ENCODE measurements at regions not wholly inside any gene's neighbourhood (a gene's known extent, or its start where the extent isn't known, plus 50 kb on each side); places are given as distances from the start of the nearest gene placed in this dataset.

GRCh38 chr21:14874379-14874778, 190.4 kb downstream of the NRIP1 start:
- H4K20me1 ChIP-seq (ENCODE audit: low read depth) = no peaks in the 10 kb centered on the region
- peaks cover 49% of the 10 kb centered on the region for H3K4me1 Mint-ChIP-seq
- no peak overlapping the region for H3K9ac ChIP-seq
- H3K27me3 ChIP-seq = no peaks in the 10 kb centered on the region
- TF ChIP-seq CTCF (IDR thresholded peaks at IDR 0.05) = no peak
- no peak for TF ChIP-seq EZH2 (IDR thresholded peaks at IDR 0.05)
- no peak for TF ChIP-seq EZH2phosphoT487 (IDR thresholded peaks at IDR 0.05)
- no peaks in the 10 kb centered on the region for H3F3A ChIP-seq (ENCODE audit: low read depth)
- no peaks in the 10 kb centered on the region for H3K79me2 ChIP-seq (ENCODE audit: low read depth)
- no peak for DNase-seq (ENCODE audit: low spot score)
- no peak overlapping the region for H3K27ac ChIP-seq
- H3K4me2 ChIP-seq = no peak overlapping the region
- no peaks in the 10 kb centered on the region for H3K36me3 ChIP-seq
- peaks cover under 1% of the 10 kb centered on the region for H3K9me3 Mint-ChIP-seq
- H3K4me3 Mint-ChIP-seq = no peak overlapping the region
- H3K4me1 ChIP-seq = peaks cover 14% of the 10 kb centered on the region
- H3K4me3 ChIP-seq = no peak overlapping the region
- no peaks in the 10 kb centered on the region for H3K27me3 Mint-ChIP-seq (ENCODE audit: insufficient read depth, low read depth)
- no peak overlapping the region for H3K27ac Mint-ChIP-seq
- H2AFZ ChIP-seq (replicated peaks) = no peak overlapping the region
- no peaks in the 10 kb centered on the region for H3K36me3 Mint-ChIP-seq
- H3K9me3 ChIP-seq (ENCODE audit: low read depth) = no peaks in the 10 kb centered on the region

GRCh38 chr21:14871861-14872260, 192.9 kb downstream of the NRIP1 start:
- no peak overlapping the region for H2AFZ ChIP-seq (replicated peaks)
- H3K27ac Mint-ChIP-seq = no peak overlapping the region

GRCh38 chr21:14870853-14871149, 194.0 kb downstream of the NRIP1 start:
- H3K4me3 ChIP-seq = no peak overlapping the region
- no peaks in the 10 kb centered on the region for H4K20me1 ChIP-seq (ENCODE audit: low read depth)
- Mint-ChIP-seq H3K36me3 (no peaks in the 10 kb centered on the region), H3K4me3 (no peak overlapping the region), H3K27ac (no peak overlapping the region), H3K4me1 (peaks cover 41% of the 10 kb centered on the region), H3K27me3 (ENCODE audit: insufficient read depth, low read depth) (no peaks in the 10 kb centered on the region), H3K9me3 (no peaks in the 10 kb centered on the region)
- H3K4me1 ChIP-seq = peaks cover 17% of the 10 kb centered on the region
- no peaks in the 10 kb centered on the region for H3K27me3 ChIP-seq
- no peak for DNase-seq (ENCODE audit: low spot score)
- H3K4me2 ChIP-seq = no peak overlapping the region
- no peak overlapping the region for H3K9ac ChIP-seq
- H3F3A ChIP-seq (ENCODE audit: low read depth) = peaks cover 9% of the 10 kb centered on the region
- no peaks in the 10 kb centered on the region for H3K9me3 ChIP-seq (ENCODE audit: low read depth)
- H3K27ac ChIP-seq = no peak overlapping the region
- H3K36me3 ChIP-seq = no peaks in the 10 kb centered on the region
- H2AFZ ChIP-seq (replicated peaks) = no peak overlapping the region
- TF ChIP-seq EZH2phosphoT487 (IDR thresholded peaks at IDR 0.05) (no peak), CTCF (IDR thresholded peaks at IDR 0.05) (no peak), EZH2 (IDR thresholded peaks at IDR 0.05) (no peak)
- no peaks in the 10 kb centered on the region for H3K79me2 ChIP-seq (ENCODE audit: low read depth)

More at GRCh38 chr21:14871861-14872260, 192.9 kb downstream of the NRIP1 start:
- no peak for TF ChIP-seq EZH2phosphoT487 (IDR thresholded peaks at IDR 0.05)
- no peak for TF ChIP-seq EZH2 (IDR thresholded peaks at IDR 0.05)
- TF ChIP-seq CTCF (IDR thresholded peaks at IDR 0.05) = no peak
- no peaks in the 10 kb centered on the region for H4K20me1 ChIP-seq (ENCODE audit: low read depth)
- Mint-ChIP-seq H3K9me3 (no peaks in the 10 kb centered on the region), H3K36me3 (no peaks in the 10 kb centered on the region), H3K27me3 (ENCODE audit: insufficient read depth, low read depth) (no peaks in the 10 kb centered on the region), H3K4me3 (no peak overlapping the region), H3K4me1 (peaks cover 48% of the 10 kb centered on the region)
- H3K4me2 ChIP-seq = no peak overlapping the region
- no peak overlapping the region for H3K27ac ChIP-seq
- H3K9me3 ChIP-seq (ENCODE audit: low read depth) = no peaks in the 10 kb centered on the region
- peaks cover 9% of the 10 kb centered on the region for H3F3A ChIP-seq (ENCODE audit: low read depth)
- no peak for DNase-seq (ENCODE audit: low spot score)
- H3K79me2 ChIP-seq (ENCODE audit: low read depth) = no peaks in the 10 kb centered on the region
- H3K27me3 ChIP-seq = no peaks in the 10 kb centered on the region
- H3K4me1 ChIP-seq = peaks cover 27% of the 10 kb centered on the region
- no peaks in the 10 kb centered on the region for H3K36me3 ChIP-seq
- H3K9ac ChIP-seq = no peak overlapping the region
- no peak overlapping the region for H3K4me3 ChIP-seq
